ENCODE measurements at regions not wholly inside any gene's neighbourhood (a gene's known extent, or its start where the extent isn't known, plus 50 kb on each side); places are given as distances from the start of the nearest gene placed in this dataset.

GRCh38 chr1:147078606-147079399 is 93.5 kb downstream of the PRKAB2 start:
- ATAC-seq (ENCODE audit: low read depth) (no peak), DNase-seq (no peak)
- 3% methylated on average over 44 of the region's 52 CpGs; no CpG with 5 or more reads in 1 of the 2 experiments for WGBS, 2 experiments (ENCODE audit: extremely low coverage in 2 of 2, insufficient read length in 1 of 2)
- Histone ChIP-seq H3K4ac (ENCODE audit: low read depth, low read length) (no peak overlapping the region), H4K91ac (ENCODE audit: insufficient read depth, low read depth, low read length) (no peak overlapping the region), H2BK15ac (ENCODE audit: low read depth, low read length) (no peak overlapping the region), H3K18ac (ENCODE audit: low read depth, low read length) (no peak overlapping the region), H3K9ac (ENCODE audit: low read depth, low read length) (no peak overlapping the region), H3K4me2 (ENCODE audit: low read depth, low read length) (no peak overlapping the region), H3K27ac (ENCODE audit: insufficient read depth, low read length) (no peak overlapping the region), H3K4me3 (ENCODE audit: insufficient read depth, low read depth, low read length) (no peak overlapping the region), H4K8ac (ENCODE audit: low read depth in 2 of 2, low read length in 2 of 2) (no peak overlapping the region), H3K9me1 (ENCODE audit: insufficient read depth, low read length) (no peaks in the 10 kb centered on the region), H4K5ac (ENCODE audit: low read depth, low read length) (no peak overlapping the region), H2BK20ac (ENCODE audit: low read depth, low read length) (no peak overlapping the region), H3K9me3 (ENCODE audit: control insufficient read depth, insufficient read depth, low read length) (peaks cover 18% of the 10 kb centered on the region), H3K4me1 (ENCODE audit: control insufficient read depth, insufficient read depth, low read length) (no peaks in the 10 kb centered on the region), H3K23ac (ENCODE audit: low read depth, low read length) (no peak overlapping the region), H3K14ac (replicated peaks; ENCODE audit: low read depth, low read length) (no peak overlapping the region), H2BK5ac (ENCODE audit: low read depth, low read length, poor library complexity, severe bottlenecking) (no peak overlapping the region), H2BK120ac (ENCODE audit: low read depth, low read length) (no peak overlapping the region), H3K56ac (ENCODE audit: extremely low read depth, insufficient read depth, low read length) (no peak overlapping the region), H3K79me1 (ENCODE audit: low read depth in 1 of 2, low read length in 2 of 2) (no peaks in the 10 kb centered on the region), H2AK9ac (replicated peaks; ENCODE audit: low read depth, low read length, poor library complexity) (no peak overlapping the region), H4K20me1 (ENCODE audit: insufficient read depth, low read length) (no peaks in the 10 kb centered on the region), H3K36me3 (ENCODE audit: control insufficient read depth, insufficient read depth, low read length) (no peaks in the 10 kb centered on the region), H3K27me3 (ENCODE audit: control insufficient read depth, insufficient read depth, low read length) (peaks cover 57% of the 10 kb centered on the region), H2AK5ac (ENCODE audit: low read depth, low read length) (no peak overlapping the region), H2AFZ (replicated peaks; ENCODE audit: low read length, poor library complexity) (peak overlapping the region; percentile 56)
- intact Hi-C loops (cut with micrococcal nuclease) (no loop called here), dilution Hi-C loops (cut with HindIII; ENCODE audit: low sequenced_read_pairs, unreplicated experiment) (no loop called here), in situ Hi-C loops (cut with MboI; ENCODE audit: low sequenced_read_pairs) (no loop called here)
- BruUV-seq (replicated peaks), result no TSS peak
- CTCF ChIA-PET, result no interaction called here
- TF ChIP-seq, protein P1, sequence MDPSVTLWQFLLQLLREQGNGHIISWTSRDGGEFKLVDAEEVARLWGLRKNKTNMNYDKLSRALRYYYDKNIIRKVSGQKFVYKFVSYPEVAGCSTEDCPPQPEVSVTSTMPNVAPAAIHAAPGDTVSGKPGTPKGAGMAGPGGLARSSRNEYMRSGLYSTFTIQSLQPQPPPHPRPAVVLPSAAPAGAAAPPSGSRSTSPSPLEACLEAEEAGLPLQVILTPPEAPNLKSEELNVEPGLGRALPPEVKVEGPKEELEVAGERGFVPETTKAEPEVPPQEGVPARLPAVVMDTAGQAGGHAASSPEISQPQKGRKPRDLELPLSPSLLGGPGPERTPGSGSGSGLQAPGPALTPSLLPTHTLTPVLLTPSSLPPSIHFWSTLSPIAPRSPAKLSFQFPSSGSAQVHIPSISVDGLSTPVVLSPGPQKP (IDR thresholded peaks at IDR 0.05; ENCODE audit: borderline replicate concordance, low read depth, low read length), result no peak
- TF ChIP-seq MXI1 (IDR thresholded peaks at IDR 0.05; ENCODE audit: borderline replicate concordance, low read depth, low read length), result no peak
- no peak for TF ChIP-seq MAZ (IDR thresholded peaks at IDR 0.05; ENCODE audit: borderline replicate concordance, low read depth, low read length)
- TF ChIP-seq, protein P2, sequence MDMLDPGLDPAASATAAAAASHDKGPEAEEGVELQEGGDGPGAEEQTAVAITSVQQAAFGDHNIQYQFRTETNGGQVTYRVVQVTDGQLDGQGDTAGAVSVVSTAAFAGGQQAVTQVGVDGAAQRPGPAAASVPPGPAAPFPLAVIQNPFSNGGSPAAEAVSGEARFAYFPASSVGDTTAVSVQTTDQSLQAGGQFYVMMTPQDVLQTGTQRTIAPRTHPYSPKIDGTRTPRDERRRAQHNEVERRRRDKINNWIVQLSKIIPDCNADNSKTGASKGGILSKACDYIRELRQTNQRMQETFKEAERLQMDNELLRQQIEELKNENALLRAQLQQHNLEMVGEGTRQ (IDR thresholded peaks at IDR 0.05; ENCODE audit: low read depth, low read length), result no peak
- TF ChIP-seq RFX5 (IDR thresholded peaks at IDR 0.05; ENCODE audit: low read depth, low read length), result no peak
- no peak for TF ChIP-seq CTCF (conservative IDR thresholded peaks at IDR 0.05; ENCODE audit: low read depth, low read length)
- TF ChIP-seq RAD21 (IDR thresholded peaks at IDR 0.05; ENCODE audit: low read length), result no peak
- POLR2A ChIA-PET (ENCODE audit: unreplicated experiment), result no interaction called here

All from IMR-90 (cell line).